HG03469 (cell line): ENCODE measurements at regions not wholly inside any gene's neighbourhood (a gene's known extent, or its start where the extent isn't known, plus 50 kb on each side); places are given as distances from the start of the nearest gene placed in this dataset.

ENCODE experiments used
- ATAC-seq: cut with Tn5 transposase; IDR thresholded peaks from one replicate; pipeline ENCODE4 v1.9.1; 2021; ENCODE audit warnings: mild to moderate bottlenecking, moderate library complexity, moderate number of reproducible peaks; ENCODE audit not compliant: unreplicated experiment

- ATAC-seq = no peak
Measured at GRCh38 chr3:124428372-124429128, 301.7 kb upstream of the UMPS start.

GRCh38 chr3:124429129-124429815 lies 301.0 kb upstream of the UMPS start:
- no peak for ATAC-seq

- ATAC-seq = no peak
Measured at GRCh38 chr3:124431331-124431994, 298.8 kb upstream of the UMPS start.

- ATAC-seq = no peak
Measured at GRCh38 chr3:124434176-124434575, 296.1 kb upstream of the UMPS start.

- ATAC-seq = no peak
Measured at GRCh38 chr3:124435467-124435866, 294.8 kb upstream of the UMPS start.

GRCh38 chr3:124438813-124439212 lies 291.4 kb upstream of the UMPS start:
- ATAC-seq = no peak

GRCh38 chr3:124439603-124440002 lies 290.6 kb upstream of the UMPS start:
- no peak for ATAC-seq

- ATAC-seq = no peak
Measured at GRCh38 chr3:124441766-124442165, 288.5 kb upstream of the UMPS start.

- ATAC-seq = no peak
Measured at GRCh38 chr3:124442463-124442862, 287.8 kb upstream of the UMPS start.

- ATAC-seq = no peak
Measured at GRCh38 chr3:124443446-124443845, 286.8 kb upstream of the UMPS start.

- no peak for ATAC-seq
Measured at GRCh38 chr3:124444075-124444474, 286.2 kb upstream of the UMPS start.

GRCh38 chr3:124444896-124445295 lies 285.4 kb upstream of the UMPS start:
- ATAC-seq = no peak

GRCh38 chr3:124447845-124448244 lies 282.4 kb upstream of the UMPS start:
- ATAC-seq = no peak

- ATAC-seq = no peak
Measured at GRCh38 chr3:124448954-124449353, 281.3 kb upstream of the UMPS start.

- ATAC-seq = no peak
Measured at GRCh38 chr3:124450366-124450765, 279.9 kb upstream of the UMPS start.

GRCh38 chr3:124451630-124452317 lies 278.5 kb upstream of the UMPS start:
- ATAC-seq = no peak

- no peak for ATAC-seq
Measured at GRCh38 chr3:124453189-124453588, 277.1 kb upstream of the UMPS start.

GRCh38 chr3:124455891-124456290 lies 274.4 kb upstream of the UMPS start:
- no peak for ATAC-seq

- ATAC-seq = no peak
Measured at GRCh38 chr3:124456506-124456905, 273.7 kb upstream of the UMPS start.

GRCh38 chr3:124459678-124460077 lies 270.6 kb upstream of the UMPS start:
- no peak for ATAC-seq

GRCh38 chr3:124461126-124461525 lies 269.1 kb upstream of the UMPS start:
- no peak for ATAC-seq
